IPS DF 19.7 (cell line): ENCODE measurements at regions not wholly inside any gene's neighbourhood (a gene's known extent, or its start where the extent isn't known, plus 50 kb on each side); places are given as distances from the start of the nearest gene placed in this dataset.

Experiments used
- DNase-seq: peaks from one replicate; pipeline ENCODE4 v3.0.0-alpha.2; 2013; ENCODE audit warnings: low read depth, low spot score

GRCh38 chr15:38171973-38172372 lies 80.7 kb upstream of the SPRED1 start:
- no peak for DNase-seq

GRCh38 chr15:38174691-38175090 lies 77.9 kb upstream of the SPRED1 start:
- DNase-seq: no peak

GRCh38 chr15:38176155-38176554 lies 76.5 kb upstream of the SPRED1 start:
- no peak for DNase-seq

- DNase-seq: no peak
Observed at GRCh38 chr15:38176691-38177090, 75.9 kb upstream of the SPRED1 start.

- DNase-seq: no peak
Observed at GRCh38 chr15:38182900-38183299, 69.7 kb upstream of the SPRED1 start.

- no peak for DNase-seq
Observed at GRCh38 chr15:38186507-38186906, 66.1 kb upstream of the SPRED1 start.

GRCh38 chr15:38187630-38188313 lies 64.9 kb upstream of the SPRED1 start:
- DNase-seq: no peak

- DNase-seq: no peak
Observed at GRCh38 chr15:38189671-38190295, 62.9 kb upstream of the SPRED1 start.

- DNase-seq: no peak
Observed at GRCh38 chr15:38190501-38190900, 62.1 kb upstream of the SPRED1 start.

- no peak for DNase-seq
Observed at GRCh38 chr15:38192496-38192895, 60.1 kb upstream of the SPRED1 start.

- no peak for DNase-seq
Observed at GRCh38 chr15:38193496-38193895, 59.1 kb upstream of the SPRED1 start.

GRCh38 chr15:38195191-38195901 lies 57.3 kb upstream of the SPRED1 start:
- DNase-seq: no peak

- DNase-seq: no peak
Observed at GRCh38 chr15:38196076-38196475, 56.6 kb upstream of the SPRED1 start.

GRCh38 chr15:38197553-38197952 lies 55.1 kb upstream of the SPRED1 start:
- DNase-seq: no peak

GRCh38 chr15:38201714-38202113 lies 50.9 kb upstream of the SPRED1 start:
- no peak for DNase-seq

GRCh38 chr15:38202361-38202760 lies 50.3 kb upstream of the SPRED1 start:
- no peak for DNase-seq
